Smooth muscle cell (in vitro differentiated cells): ENCODE measurements at regions not wholly inside any gene's neighbourhood (a gene's known extent, or its start where the extent isn't known, plus 50 kb on each side); places are given as distances from the start of the nearest gene placed in this dataset.

Experiments used
- DNase-seq: peaks from one replicate; lab custom pipeline; 2025; ENCODE audit not compliant: unreplicated experiment; lab: John Stamatoyannopoulos, UW
- H2AFZ ChIP-seq: fragments of 200-600 bp; sonication (generic); 2 replicates; pipeline ENCODE4 v1.6.0; 2016; ENCODE audit warnings: antibody characterized with exemption, low read depth, mild to moderate bottlenecking
- H3F3A ChIP-seq: fragments of 200-600 bp; sonication (generic); 2 replicates; pipeline ENCODE4 v1.6.0; 2017; ENCODE audit warnings: antibody characterized with exemption, low read depth
- H3K27ac ChIP-seq: fragments of 200-600 bp; sonication (generic); 2 replicates; pipeline ENCODE4 v1.5.1; 2016; ENCODE audit warnings: low read depth, mild to moderate bottlenecking
- H3K27me3 ChIP-seq: fragments of 200-600 bp; sonication (generic); 2 replicates; pipeline ENCODE4 v1.6.1; 2016; ENCODE audit warnings: low read depth, mild to moderate bottlenecking
- H3K36me3 ChIP-seq: fragments of 200-600 bp; sonication (generic); 2 replicates; pipeline ENCODE4 v1.5.1; 2016; ENCODE audit warnings: low read depth
- H3K4me1 ChIP-seq: fragments of 200-600 bp; sonication (generic); 2 replicates; pipeline ENCODE4 v1.5.1; 2016; ENCODE audit warnings: low read depth
- H3K4me2 ChIP-seq: fragments of 200-600 bp; sonication (generic); 2 replicates; pipeline ENCODE4 v1.6.0; 2016; ENCODE audit warnings: mild to moderate bottlenecking
- H3K4me3 ChIP-seq: fragments of 200-600 bp; sonication (generic); 2 replicates; pipeline ENCODE4 v1.5.1; 2016; ENCODE audit warnings: mild to moderate bottlenecking
- H3K79me2 ChIP-seq: fragments of 200-600 bp; sonication (generic); 2 replicates; pipeline ENCODE4 v1.6.0; 2016; ENCODE audit warnings: low read depth, mild to moderate bottlenecking
- H3K9ac ChIP-seq: fragments of 200-600 bp; sonication (generic); 2 replicates; pipeline ENCODE4 v1.6.0; 2016; ENCODE audit warnings: low read depth
- H3K9me3 ChIP-seq: fragments of 200-600 bp; sonication (generic); replicated peaks from 2 replicates; pipeline ENCODE4 v1.5.1; 2016; ENCODE audit warnings: low read depth
- H4K20me1 ChIP-seq: fragments of 200-600 bp; sonication (generic); 2 replicates; pipeline ENCODE4 v1.6.0; 2016; ENCODE audit warnings: low read depth
- WGBS: methylation state at CpG from one replicate; pipeline ENCODE4 v1.1.7; 2016; ENCODE audit warnings: low lambda C conversion rate; 5-methylcytosine and 5-hydroxymethylcytosine counted together
- TF ChIP-seq, protein P1 (sequence below): fragments of 200-600 bp; sonication (generic); IDR thresholded peaks from 2 replicates; pipeline ENCODE4 v1.5.1; 2017; ENCODE audit warnings: borderline replicate concordance, mild to moderate bottlenecking, antibody characterized with exemption; ENCODE audit not compliant: insufficient read depth, poor library complexity, severe bottlenecking

DNA sequence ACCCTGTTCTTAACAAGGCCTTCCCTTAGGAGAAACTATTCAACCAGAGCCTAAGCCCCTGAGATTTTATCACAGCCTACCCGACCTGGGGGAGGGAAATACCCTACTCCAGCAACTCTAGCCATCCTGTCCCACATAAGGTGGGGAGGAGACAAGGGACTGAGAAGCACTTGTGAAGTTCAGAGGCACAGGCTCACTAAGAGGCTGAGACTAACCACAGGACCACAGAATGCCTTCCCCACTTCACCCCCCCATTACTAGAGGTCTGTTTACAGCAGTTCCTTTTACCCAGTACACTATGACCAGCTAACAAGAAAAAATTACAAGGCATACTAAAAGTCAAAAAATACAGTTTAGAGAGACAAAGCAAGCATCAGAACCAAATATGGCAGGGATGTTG, 86.8 kb downstream of the TEX35 start:
- H3K79me2 ChIP-seq, result no peaks in the 10 kb centered on the region
- no peaks in the 10 kb centered on the region for H3F3A ChIP-seq
- TF ChIP-seq, protein P1, sequence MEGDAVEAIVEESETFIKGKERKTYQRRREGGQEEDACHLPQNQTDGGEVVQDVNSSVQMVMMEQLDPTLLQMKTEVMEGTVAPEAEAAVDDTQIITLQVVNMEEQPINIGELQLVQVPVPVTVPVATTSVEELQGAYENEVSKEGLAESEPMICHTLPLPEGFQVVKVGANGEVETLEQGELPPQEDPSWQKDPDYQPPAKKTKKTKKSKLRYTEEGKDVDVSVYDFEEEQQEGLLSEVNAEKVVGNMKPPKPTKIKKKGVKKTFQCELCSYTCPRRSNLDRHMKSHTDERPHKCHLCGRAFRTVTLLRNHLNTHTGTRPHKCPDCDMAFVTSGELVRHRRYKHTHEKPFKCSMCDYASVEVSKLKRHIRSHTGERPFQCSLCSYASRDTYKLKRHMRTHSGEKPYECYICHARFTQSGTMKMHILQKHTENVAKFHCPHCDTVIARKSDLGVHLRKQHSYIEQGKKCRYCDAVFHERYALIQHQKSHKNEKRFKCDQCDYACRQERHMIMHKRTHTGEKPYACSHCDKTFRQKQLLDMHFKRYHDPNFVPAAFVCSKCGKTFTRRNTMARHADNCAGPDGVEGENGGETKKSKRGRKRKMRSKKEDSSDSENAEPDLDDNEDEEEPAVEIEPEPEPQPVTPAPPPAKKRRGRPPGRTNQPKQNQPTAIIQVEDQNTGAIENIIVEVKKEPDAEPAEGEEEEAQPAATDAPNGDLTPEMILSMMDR, result no peak
- no peaks in the 10 kb centered on the region for H3K27me3 ChIP-seq
- no peaks in the 10 kb centered on the region for H3K9me3 ChIP-seq
- no peak for DNase-seq
- H2AFZ ChIP-seq, result no peak overlapping the region
- no peaks in the 10 kb centered on the region for H4K20me1 ChIP-seq
- H3K9ac ChIP-seq, result no peak overlapping the region
- no peak overlapping the region for H3K4me3 ChIP-seq
- 8% methylated on average over 1 of the region's 1 CpG for WGBS
- H3K4me1 ChIP-seq, result no peaks in the 10 kb centered on the region
- H3K4me2 ChIP-seq, result no peak overlapping the region
- H3K36me3 ChIP-seq, result no peaks in the 10 kb centered on the region
- no peak overlapping the region for H3K27ac ChIP-seq

DNA sequence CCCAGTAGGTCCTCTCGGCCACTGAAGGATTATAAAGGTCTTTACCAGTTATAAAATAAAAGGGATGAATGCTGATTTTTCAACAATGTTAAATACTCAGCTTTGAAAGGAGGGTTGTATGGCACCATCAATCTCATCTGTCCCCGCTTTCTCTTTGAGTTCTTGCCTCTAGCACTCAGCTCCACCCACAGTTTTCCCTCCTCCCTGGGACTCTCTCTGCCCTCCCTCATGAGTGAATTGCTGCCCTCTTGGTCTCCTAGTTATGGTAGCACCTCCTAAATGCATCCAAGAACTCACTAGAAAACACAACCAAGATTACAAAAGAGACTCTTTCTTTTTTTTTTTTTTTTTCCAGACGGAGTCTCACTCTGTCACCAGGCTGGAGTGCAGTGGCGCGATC, 91.0 kb downstream of the TEX35 start:
- Histone ChIP-seq H3K4me3 (no peak overlapping the region), H3K9ac (no peak overlapping the region), H3K36me3 (no peaks in the 10 kb centered on the region), H3K4me1 (peaks cover 5% of the 10 kb centered on the region), H3K27ac (no peak overlapping the region), H3K4me2 (no peak overlapping the region), H3K27me3 (no peaks in the 10 kb centered on the region), H3K9me3 (no peaks in the 10 kb centered on the region), H4K20me1 (no peaks in the 10 kb centered on the region), H3F3A (peaks cover 5% of the 10 kb centered on the region), H3K79me2 (no peaks in the 10 kb centered on the region), H2AFZ (no peak overlapping the region)
- DNase-seq, result no peak
- 97% methylated on average over 4 of the region's 5 CpGs for WGBS
- TF ChIP-seq, protein P1, result no peak

DNA sequence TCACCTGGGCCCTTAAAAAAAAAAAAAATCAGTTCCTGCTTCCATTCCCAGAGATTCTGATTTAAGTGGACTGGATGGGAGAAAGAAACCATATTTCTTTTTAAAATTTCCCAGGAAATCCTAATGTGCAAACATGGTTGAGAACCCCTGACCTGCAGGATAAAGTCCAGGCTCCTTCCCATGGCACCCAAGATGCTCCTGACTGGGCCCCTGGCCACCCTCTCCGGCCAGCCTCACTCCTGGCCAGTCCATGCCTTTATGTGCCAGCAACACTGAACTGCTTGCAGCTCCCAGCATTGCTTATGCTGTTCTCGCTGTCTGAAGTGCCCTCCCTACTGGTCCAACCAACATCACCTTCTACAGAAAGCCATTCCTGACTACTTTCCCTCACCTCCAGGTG, 93.9 kb downstream of the TEX35 start:
- no peaks in the 10 kb centered on the region for H4K20me1 ChIP-seq
- H3F3A ChIP-seq, result peaks cover 6% of the 10 kb centered on the region
- H2AFZ ChIP-seq, result no peak overlapping the region
- H3K27me3 ChIP-seq, result no peaks in the 10 kb centered on the region
- H3K4me1 ChIP-seq, result peaks cover 5% of the 10 kb centered on the region
- H3K4me2 ChIP-seq, result no peak overlapping the region
- no peak overlapping the region for H3K4me3 ChIP-seq
- no peaks in the 10 kb centered on the region for H3K9me3 ChIP-seq
- TF ChIP-seq, protein P1, result no peak
- WGBS, result 97% methylated on average over 2 of the region's 2 CpGs
- H3K9ac ChIP-seq, result no peak overlapping the region
- no peaks in the 10 kb centered on the region for H3K36me3 ChIP-seq
- no peak overlapping the region for H3K27ac ChIP-seq
- no peaks in the 10 kb centered on the region for H3K79me2 ChIP-seq
- no peak for DNase-seq

DNA sequence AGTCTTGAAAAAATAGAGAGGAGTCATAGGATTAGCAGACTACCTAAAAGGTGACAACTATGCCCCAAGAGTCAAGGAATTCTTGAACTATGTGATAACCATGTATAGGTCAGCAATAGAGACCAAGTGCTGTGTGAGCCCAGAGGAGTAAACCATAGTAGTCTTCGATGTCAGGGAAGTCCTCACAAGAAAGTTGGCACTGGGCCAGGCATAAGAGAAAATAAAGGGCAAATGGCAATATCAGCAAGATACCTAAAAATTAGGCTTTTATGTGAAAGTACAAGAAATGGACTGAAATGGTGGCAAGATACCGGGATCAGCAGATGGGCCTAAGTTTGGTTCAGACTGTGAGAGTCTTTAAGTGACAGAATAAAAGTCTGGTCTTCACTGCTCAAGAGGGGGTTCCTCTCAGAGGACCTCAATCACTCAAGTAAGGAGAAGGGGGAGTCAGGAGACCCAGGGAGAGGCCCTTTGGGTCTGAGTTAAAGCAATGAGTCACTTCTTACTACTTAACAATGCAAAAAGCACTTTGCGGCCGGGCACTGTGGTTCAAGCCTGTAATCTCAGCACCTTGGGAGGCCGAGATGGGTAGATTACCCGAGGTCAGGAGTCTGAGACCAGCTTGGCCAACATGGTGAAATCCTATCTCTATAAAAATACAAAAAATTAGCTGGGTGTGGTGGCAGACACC, 95.0 kb downstream of the TEX35 start:
- DNase-seq, result no peak
- Histone ChIP-seq H3K4me3 (no peak overlapping the region), H3K27me3 (no peaks in the 10 kb centered on the region), H3K27ac (peak overlapping the region; percentile 79), H3K9ac (no peak overlapping the region), H3K79me2 (no peaks in the 10 kb centered on the region), H3K4me1 (peaks cover 12% of the 10 kb centered on the region), H2AFZ (no peak overlapping the region), H3K36me3 (no peaks in the 10 kb centered on the region), H3K4me2 (no peak overlapping the region), H3F3A (peaks cover 6% of the 10 kb centered on the region), H3K9me3 (no peaks in the 10 kb centered on the region), H4K20me1 (no peaks in the 10 kb centered on the region)
- TF ChIP-seq, protein P1, result no peak
- 84% methylated on average over 6 of the region's 6 CpGs for WGBS
